ENCODE measurements at regions not wholly inside any gene's neighbourhood (a gene's known extent, or its start where the extent isn't known, plus 50 kb on each side); places are given as distances from the start of the nearest gene placed in this dataset.

- TF ChIP-seq EP300 (IDR thresholded peaks at IDR 0.05) = no peak
- TF ChIP-seq POLR2AphosphoS5 (IDR thresholded peaks at IDR 0.05) = no peak
- no peak for TF ChIP-seq CTCF (IDR thresholded peaks at IDR 0.05)
These were observed 367.4 kb upstream of the TRPC7 start for GRCh38 chr5:136732751-136733150.
